ENCODE measurements at regions not wholly inside any gene's neighbourhood (a gene's known extent, or its start where the extent isn't known, plus 50 kb on each side); places are given as distances from the start of the nearest gene placed in this dataset.

GRCh38 chr18:44039826-44040225 lies 640.9 kb upstream of the SETBP1 start:
- intact Hi-C loops (cut with DNase I; ENCODE audit: low total_unique reads), result no loop called here
- H3K36me3 ChIP-seq (ENCODE audit: low read depth, missing control alignments), result no peaks in the 10 kb centered on the region
- no peak overlapping the region for H3K27ac ChIP-seq
- 74 to 100% methylated on average over 1 of the region's 1 CpG for WGBS, 2 donors
- H3K4me1 ChIP-seq, result no peaks in the 10 kb centered on the region
- DNase-seq, result no peak
- H3K4me3 ChIP-seq, result no peak overlapping the region
- no peaks in the 10 kb centered on the region for H3K27me3 ChIP-seq
- H3K9me3 ChIP-seq, result no peaks in the 10 kb centered on the region
- TF ChIP-seq CTCF (IDR thresholded peaks at IDR 0.05) (no peak), POLR2A (IDR thresholded peaks at IDR 0.05) (no peak)

DNA sequence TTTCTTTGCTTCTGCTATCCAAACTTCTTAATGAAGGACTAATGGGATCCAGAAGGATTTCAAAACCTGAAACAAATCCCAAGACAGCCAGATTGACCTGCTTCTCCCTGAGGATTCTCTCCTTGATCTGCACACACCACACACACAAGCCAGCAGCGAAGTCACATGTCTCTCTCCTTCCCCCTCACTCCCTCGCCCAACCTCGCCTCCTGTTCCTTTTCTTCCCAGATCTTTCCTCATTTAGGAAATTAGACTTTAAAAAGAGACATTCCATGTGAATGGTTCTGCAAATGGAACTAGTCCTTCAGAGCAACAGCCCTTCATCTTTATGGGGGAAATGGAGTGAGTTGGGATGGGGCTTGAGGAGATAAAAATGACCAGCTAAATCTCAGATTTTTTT lies 639.1 kb upstream of the SETBP1 start:
- TF ChIP-seq POLR2A (IDR thresholded peaks at IDR 0.05), result no peak
- no peak for TF ChIP-seq CTCF (IDR thresholded peaks at IDR 0.05)
- Histone ChIP-seq H3K9me3 (no peaks in the 10 kb centered on the region), H3K27ac (no peak overlapping the region), H3K4me3 (no peak overlapping the region), H3K27me3 (no peaks in the 10 kb centered on the region), H3K36me3 (ENCODE audit: low read depth, missing control alignments) (no peaks in the 10 kb centered on the region), H3K4me1 (no peaks in the 10 kb centered on the region)
- DNase-seq, result no peak
- intact Hi-C loops (cut with DNase I; ENCODE audit: low total_unique reads), result no loop called here
- WGBS, 2 donors, result 89 to 92% methylated on average over 3 of the region's 3 CpGs

GRCh38 chr18:44041961-44042360 lies 638.7 kb upstream of the SETBP1 start:
- WGBS, 2 donors, result 76 to 77% methylated on average over 4 of the region's 4 CpGs
- intact Hi-C loops (cut with DNase I; ENCODE audit: low total_unique reads), result no loop called here
- H3K36me3 ChIP-seq (ENCODE audit: low read depth, missing control alignments), result no peaks in the 10 kb centered on the region

DNA sequence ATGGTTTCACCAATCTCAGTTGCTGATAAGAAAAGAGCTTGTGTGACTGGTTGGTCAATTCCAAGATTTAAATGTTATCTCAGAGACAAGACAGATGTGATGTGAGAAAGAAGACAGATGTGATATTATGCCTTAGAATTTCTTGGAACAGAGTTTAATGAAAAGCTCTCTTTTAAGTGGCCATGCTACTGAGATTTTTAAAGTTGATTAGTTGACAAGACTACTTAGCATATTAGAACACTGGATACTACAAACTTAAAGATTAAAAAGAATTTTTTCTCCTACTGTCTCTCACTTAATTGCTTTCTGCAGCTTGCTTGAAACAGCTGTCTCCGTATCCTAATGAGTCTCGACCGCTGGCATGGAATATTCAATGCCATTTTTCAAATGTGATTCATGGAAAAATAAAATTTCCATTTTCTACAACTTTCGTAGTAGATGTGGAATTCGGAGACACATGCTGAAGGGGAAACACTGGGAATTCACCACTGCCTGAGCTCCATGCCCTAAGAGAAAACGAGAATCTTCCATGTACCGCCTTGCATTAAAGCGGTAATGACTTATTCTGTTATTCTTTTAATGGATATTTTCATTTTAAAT lies 634.2 kb upstream of the SETBP1 start:
- intact Hi-C loops (cut with DNase I; ENCODE audit: low total_unique reads), result no loop called here
- Histone ChIP-seq H3K4me3 (no peak overlapping the region), H3K27me3 (no peaks in the 10 kb centered on the region), H3K27ac (no peak overlapping the region), H3K9me3 (no peaks in the 10 kb centered on the region), H3K36me3 (ENCODE audit: low read depth, missing control alignments) (no peaks in the 10 kb centered on the region), H3K4me1 (no peaks in the 10 kb centered on the region)
- TF ChIP-seq POLR2A (IDR thresholded peaks at IDR 0.05), result no peak
- no peak for TF ChIP-seq CTCF (IDR thresholded peaks at IDR 0.05)
- no peak for DNase-seq
- WGBS, 2 donors, result 77 to 84% methylated on average over 8 of the region's 8 CpGs

More at GRCh38 chr18:44041961-44042360, 638.7 kb upstream of the SETBP1 start:
- H3K27ac ChIP-seq, result no peak overlapping the region
- DNase-seq, result no peak
- H3K4me3 ChIP-seq, result no peak overlapping the region
- no peaks in the 10 kb centered on the region for H3K27me3 ChIP-seq
- H3K4me1 ChIP-seq, result no peaks in the 10 kb centered on the region
- no peaks in the 10 kb centered on the region for H3K9me3 ChIP-seq
- TF ChIP-seq CTCF (IDR thresholded peaks at IDR 0.05) (no peak), POLR2A (IDR thresholded peaks at IDR 0.05) (no peak)

DNA sequence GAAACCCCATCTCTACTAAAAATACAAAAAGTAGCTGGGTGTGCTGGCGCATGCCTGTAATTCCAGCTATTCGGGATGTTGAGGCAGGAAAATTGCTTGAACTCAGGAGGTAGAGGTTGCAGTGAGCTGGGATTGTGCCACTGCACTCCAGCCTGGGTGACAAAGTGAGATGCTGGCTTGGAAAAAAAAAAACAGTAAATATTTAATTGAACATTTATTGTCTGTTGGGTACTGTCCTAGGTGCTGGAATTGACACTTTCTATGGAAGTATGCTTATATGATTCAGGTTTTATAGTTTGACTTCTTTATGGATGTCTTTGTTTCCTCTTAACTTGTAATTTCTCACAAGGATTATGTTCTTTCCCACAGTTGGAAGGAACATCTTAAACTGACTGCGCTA lies 633.1 kb upstream of the SETBP1 start:
- no peak for DNase-seq
- Histone ChIP-seq H3K4me3 (no peak overlapping the region), H3K27me3 (no peaks in the 10 kb centered on the region), H3K9me3 (no peaks in the 10 kb centered on the region), H3K4me1 (no peaks in the 10 kb centered on the region), H3K27ac (no peak overlapping the region), H3K36me3 (ENCODE audit: low read depth, missing control alignments) (no peaks in the 10 kb centered on the region)
- 96 to 97% methylated on average over 3 of the region's 3 CpGs for WGBS, 2 donors
- intact Hi-C loops (cut with DNase I; ENCODE audit: low total_unique reads), result no loop called here
- TF ChIP-seq POLR2A (IDR thresholded peaks at IDR 0.05) (no peak), CTCF (IDR thresholded peaks at IDR 0.05) (no peak)
